ENCODE measurements at regions not wholly inside any gene's neighbourhood (a gene's known extent, or its start where the extent isn't known, plus 50 kb on each side); places are given as distances from the start of the nearest gene placed in this dataset.

- POLR2A ChIA-PET, result no interaction called here
- Histone ChIP-seq H3K27ac (ENCODE audit: low read length) (no peak overlapping the region), H3K36me3 (ENCODE audit: control insufficient read depth, insufficient read depth, low read length) (no peaks in the 10 kb centered on the region), H3K4me3 (ENCODE audit: low read depth in 2 of 2, low read length in 2 of 2) (no peak overlapping the region), H3K27me3 (ENCODE audit: control insufficient read depth, insufficient read depth, low read length) (no peaks in the 10 kb centered on the region), H3K4me1 (ENCODE audit: control insufficient read depth, insufficient read depth, low read length) (no peaks in the 10 kb centered on the region), H3K9me3 (ENCODE audit: control insufficient read depth, insufficient read depth, low read depth, low read length) (no peaks in the 10 kb centered on the region)
- ATAC-seq (no peak), DNase-seq (ENCODE audit: low read depth, low spot score) (no peak)
- CTCF ChIA-PET, result no interaction called here
- BruUV-seq (replicated peaks), result no TSS peak
- intact Hi-C loops (cut with micrococcal nuclease; ENCODE audit: unreplicated experiment), result no loop called here
- no peak for TF ChIP-seq CTCF (IDR thresholded peaks at IDR 0.05)
- no peak for TF ChIP-seq TCF7L2 (IDR thresholded peaks at IDR 0.05; ENCODE audit: low read depth, low read length)
- TF ChIP-seq POLR2AphosphoS5 (IDR thresholded peaks at IDR 0.05; ENCODE audit: low read depth, low read length), result no peak
- TF ChIP-seq REST (IDR thresholded peaks at IDR 0.05; ENCODE audit: insufficient read depth in 1 of 2, low read depth in 2 of 2, low read length in 1 of 2), result no peak
- TF ChIP-seq SIN3A (IDR thresholded peaks at IDR 0.05; ENCODE audit: borderline replicate concordance, insufficient read depth, low read depth, low read length), result no peak
- in situ Hi-C loops (cut with HindIII; ENCODE audit: low pct_unique_long_range_greater_than_20kb, low sequenced_read_pairs), result no loop called here
Measured at GRCh38 chr2:19646987-19647386, 254.8 kb downstream of the TTC32 start.

- CTCF ChIA-PET, result no interaction called here
- BruUV-seq (replicated peaks), result no TSS peak
- in situ Hi-C loops (cut with HindIII; ENCODE audit: low pct_unique_long_range_greater_than_20kb, low sequenced_read_pairs), result no loop called here
Measured at GRCh38 chr2:19644763-19645162, 257.0 kb downstream of the TTC32 start.

More at GRCh38 chr2:19644763-19645162, 257.0 kb downstream of the TTC32 start:
- POLR2A ChIA-PET, result no interaction called here
- Histone ChIP-seq H3K9me3 (ENCODE audit: control insufficient read depth, insufficient read depth, low read depth, low read length) (no peaks in the 10 kb centered on the region), H3K4me3 (ENCODE audit: low read depth in 2 of 2, low read length in 2 of 2) (no peak overlapping the region), H3K36me3 (ENCODE audit: control insufficient read depth, insufficient read depth, low read length) (no peaks in the 10 kb centered on the region), H3K27ac (ENCODE audit: low read length) (no peak overlapping the region), H3K27me3 (ENCODE audit: control insufficient read depth, insufficient read depth, low read length) (no peaks in the 10 kb centered on the region), H3K4me1 (ENCODE audit: control insufficient read depth, insufficient read depth, low read length) (no peaks in the 10 kb centered on the region)
- intact Hi-C loops (cut with micrococcal nuclease; ENCODE audit: unreplicated experiment), result no loop called here
- DNase-seq (ENCODE audit: low read depth, low spot score) (no peak), ATAC-seq (no peak)
- no peak for TF ChIP-seq SIN3A (IDR thresholded peaks at IDR 0.05; ENCODE audit: borderline replicate concordance, insufficient read depth, low read depth, low read length)
- no peak for TF ChIP-seq POLR2AphosphoS5 (IDR thresholded peaks at IDR 0.05; ENCODE audit: low read depth, low read length)
- no peak for TF ChIP-seq TCF7L2 (IDR thresholded peaks at IDR 0.05; ENCODE audit: low read depth, low read length)
- no peak for TF ChIP-seq REST (IDR thresholded peaks at IDR 0.05; ENCODE audit: insufficient read depth in 1 of 2, low read depth in 2 of 2, low read length in 1 of 2)
- TF ChIP-seq CTCF (IDR thresholded peaks at IDR 0.05), result no peak
